ENCODE measurements at regions not wholly inside any gene's neighbourhood (a gene's known extent, or its start where the extent isn't known, plus 50 kb on each side); places are given as distances from the start of the nearest gene placed in this dataset.

GRCh38 chr7:85614684-85615083 lies 427.8 kb upstream of the SEMA3D start:
- intact Hi-C loops (cut with micrococcal nuclease): no loop called here
- H3K36me3 ChIP-seq: no peaks in the 10 kb centered on the region
- no peak for TF ChIP-seq CTCF (IDR thresholded peaks at IDR 0.05; ENCODE audit: borderline replicate concordance)
- H3K9me3 ChIP-seq (replicated peaks): peaks cover 26% of the 10 kb centered on the region
- no peaks in the 10 kb centered on the region for H3K27me3 ChIP-seq (ENCODE audit: low read depth)
- no peaks in the 10 kb centered on the region for H3K4me1 ChIP-seq
- no peak overlapping the region for H3K4me3 ChIP-seq
- H3K27ac ChIP-seq (replicated peaks): no peak overlapping the region
- DNase-seq: no peak

GRCh38 chr7:85612514-85612913 lies 425.7 kb upstream of the SEMA3D start:
- DNase-seq: no peak
- intact Hi-C loops (cut with micrococcal nuclease): no loop called here
- TF ChIP-seq CTCF (IDR thresholded peaks at IDR 0.05; ENCODE audit: borderline replicate concordance): no peak

GRCh38 chr7:85608804-85609203 lies 421.9 kb upstream of the SEMA3D start:
- H3K27me3 ChIP-seq (ENCODE audit: low read depth): no peaks in the 10 kb centered on the region
- H3K4me3 ChIP-seq: no peak overlapping the region
- TF ChIP-seq CTCF (IDR thresholded peaks at IDR 0.05; ENCODE audit: borderline replicate concordance): no peak
- H3K9me3 ChIP-seq (replicated peaks): peaks cover 15% of the 10 kb centered on the region
- intact Hi-C loops (cut with micrococcal nuclease): no loop called here
- no peak for DNase-seq
- no peak overlapping the region for H3K27ac ChIP-seq (replicated peaks)
- no peaks in the 10 kb centered on the region for H3K36me3 ChIP-seq
- no peaks in the 10 kb centered on the region for H3K4me1 ChIP-seq

More at GRCh38 chr7:85612514-85612913, 425.7 kb upstream of the SEMA3D start:
- no peaks in the 10 kb centered on the region for H3K27me3 ChIP-seq (ENCODE audit: low read depth)
- no peak overlapping the region for H3K4me3 ChIP-seq
- H3K4me1 ChIP-seq: no peaks in the 10 kb centered on the region
- no peak overlapping the region for H3K27ac ChIP-seq (replicated peaks)
- peaks cover 26% of the 10 kb centered on the region for H3K9me3 ChIP-seq (replicated peaks)
- H3K36me3 ChIP-seq: no peaks in the 10 kb centered on the region

GRCh38 chr7:85602196-85602595 lies 415.3 kb upstream of the SEMA3D start:
- DNase-seq: no peak
- intact Hi-C loops (cut with micrococcal nuclease): no loop called here
- no peaks in the 10 kb centered on the region for H3K4me1 ChIP-seq
- H3K4me3 ChIP-seq: no peak overlapping the region
- H3K27ac ChIP-seq (replicated peaks): no peak overlapping the region
- TF ChIP-seq CTCF (IDR thresholded peaks at IDR 0.05; ENCODE audit: borderline replicate concordance): no peak
- H3K36me3 ChIP-seq: no peaks in the 10 kb centered on the region
- peaks cover 12% of the 10 kb centered on the region for H3K9me3 ChIP-seq (replicated peaks)
- no peaks in the 10 kb centered on the region for H3K27me3 ChIP-seq (ENCODE audit: low read depth)

GRCh38 chr7:85600395-85600794 lies 413.5 kb upstream of the SEMA3D start:
- Histone ChIP-seq H3K27me3 (ENCODE audit: low read depth) (no peaks in the 10 kb centered on the region), H3K27ac (replicated peaks) (no peak overlapping the region), H3K36me3 (no peaks in the 10 kb centered on the region), H3K9me3 (replicated peaks) (peaks cover 12% of the 10 kb centered on the region), H3K4me1 (no peaks in the 10 kb centered on the region), H3K4me3 (no peak overlapping the region)
- intact Hi-C loops (cut with micrococcal nuclease): no loop called here
- DNase-seq: no peak
- no peak for TF ChIP-seq CTCF (IDR thresholded peaks at IDR 0.05; ENCODE audit: borderline replicate concordance)

- H3K9me3 ChIP-seq (replicated peaks): no peaks in the 10 kb centered on the region
- no peaks in the 10 kb centered on the region for H3K4me1 ChIP-seq
- TF ChIP-seq CTCF (IDR thresholded peaks at IDR 0.05; ENCODE audit: borderline replicate concordance): no peak
- H3K27ac ChIP-seq (replicated peaks): no peak overlapping the region
- no peaks in the 10 kb centered on the region for H3K27me3 ChIP-seq (ENCODE audit: low read depth)
- DNase-seq: no peak
- intact Hi-C loops (cut with micrococcal nuclease): no loop called here
- no peaks in the 10 kb centered on the region for H3K36me3 ChIP-seq
- H3K4me3 ChIP-seq: no peak overlapping the region
Measured at GRCh38 chr7:85596827-85597226, 410.0 kb upstream of the SEMA3D start.

Measured in left ventricle myocardium inferior (tissue), 1 donor.